GM03348 (cell line): ENCODE measurements at regions not wholly inside any gene's neighbourhood (a gene's known extent, or its start where the extent isn't known, plus 50 kb on each side); places are given as distances from the start of the nearest gene placed in this dataset.

Experiments used
- DNase-seq: peaks from one replicate; pipeline ENCODE4 v3.0.0; 2012; ENCODE audit warnings: low spot score

GRCh38 chr7:80977751-80978150 lies 58.9 kb upstream of the SEMA3C start:
- no peak for DNase-seq

GRCh38 chr7:80974396-80975358 lies 55.8 kb upstream of the SEMA3C start:
- no peak for DNase-seq

- no peak for DNase-seq
Observed at GRCh38 chr7:80971225-80971624, 52.4 kb upstream of the SEMA3C start.
